IMR-90 (cell line): ENCODE measurements at regions not wholly inside any gene's neighbourhood (a gene's known extent, or its start where the extent isn't known, plus 50 kb on each side); places are given as distances from the start of the nearest gene placed in this dataset.
A peak's percentile ranks its signal among the peaks of the same experiment; 100 is the strongest.

ENCODE experiments used
- ATAC-seq: fragments of 200-7000 bp; cut with Tn5 transposase; 2 replicates; pipeline ENCODE4 v1.9.1; 2020; ENCODE audit warnings: low read depth, mild to moderate bottlenecking, moderate library complexity
- BruUV-seq: library from RNA; stranded (reverse); fragments of 400-500 nt; replicated peaks from 2 replicates; lab custom pipeline; 2021; lab: Mats Ljungman, UMichigan
- CTCF ChIA-PET: fragments of 300-600 bp; formaldehyde crosslinking; extraction: SDS; loops from one replicate; lab custom pipeline; 2021; ENCODE audit warnings: antibody characterized with exemption; lab: Yijun Ruan, JAX
- POLR2A ChIA-PET: fragments of 300-600 bp; sonication (Branson Sonifier 250); formaldehyde crosslinking; loops from one replicate; lab custom pipeline; 2022; ENCODE audit warnings: antibody characterized with exemption; ENCODE audit not compliant: unreplicated experiment; lab: Charles Lee
- DNase-seq: peaks from one replicate; pipeline ENCODE4 v3.0.0; 2013
- H2AFZ ChIP-seq: replicated peaks from 2 replicates; pipeline ENCODE3; 2013; ENCODE audit warnings: low read length, mild to moderate bottlenecking; ENCODE audit not compliant: poor library complexity
- H2AK5ac ChIP-seq: 2 replicates; pipeline ENCODE4 v1.6.1; 2013; ENCODE audit warnings: low read depth, low read length, inconsistent platforms
- H2AK9ac ChIP-seq: replicated peaks from 2 replicates; pipeline ENCODE3; 2013; ENCODE audit warnings: mild to moderate bottlenecking, low read depth, low read length, moderate library complexity; ENCODE audit not compliant: poor library complexity
- H2BK120ac ChIP-seq: 2 replicates; pipeline ENCODE4 v1.6.1; 2013; ENCODE audit warnings: low read depth, low read length, inconsistent platforms
- H2BK15ac ChIP-seq: 3 replicates; pipeline ENCODE4 v1.6.1; 2013; ENCODE audit warnings: low read depth, low read length, inconsistent platforms
- H2BK20ac ChIP-seq: 2 replicates; pipeline ENCODE4 v1.6.1; 2013; ENCODE audit warnings: low read depth, mild to moderate bottlenecking, inconsistent platforms, low read length, moderate library complexity
- H2BK5ac ChIP-seq: 2 replicates; pipeline ENCODE4 v1.6.1; 2013; ENCODE audit warnings: mild to moderate bottlenecking, low read depth, low read length, inconsistent platforms; ENCODE audit not compliant: poor library complexity, severe bottlenecking
- H3K14ac ChIP-seq: replicated peaks from 2 replicates; pipeline ENCODE4 v1.6.1; 2013; ENCODE audit warnings: low read depth, low read length, inconsistent platforms
- H3K18ac ChIP-seq: 2 replicates; pipeline ENCODE4 v1.6.1; 2013; ENCODE audit warnings: low read depth, low read length, control low read depth
- H3K23ac ChIP-seq: 2 replicates; pipeline ENCODE4 v1.6.1; 2013; ENCODE audit warnings: low read depth, low read length, inconsistent platforms
- H3K27ac ChIP-seq: 2 replicates; pipeline ENCODE4 v1.5.1; 2013; ENCODE audit warnings: mild to moderate bottlenecking, control low read depth, low read length; ENCODE audit not compliant: insufficient read depth
- H3K27me3 ChIP-seq: 2 replicates; pipeline ENCODE4 v1.6.1; 2013; ENCODE audit warnings: low read length; ENCODE audit not compliant: control insufficient read depth, insufficient read depth
- H3K36me3 ChIP-seq: 2 replicates; pipeline ENCODE4 v1.6.1; 2013; ENCODE audit warnings: low read length, mixed read lengths; ENCODE audit not compliant: control insufficient read depth, insufficient read depth
- H3K4ac ChIP-seq: 2 replicates; pipeline ENCODE4 v1.6.1; 2013; ENCODE audit warnings: low read depth, low read length, inconsistent platforms
- H3K4me1 ChIP-seq: 2 replicates; pipeline ENCODE4 v1.6.1; 2013; ENCODE audit warnings: low read length, mixed read lengths; ENCODE audit not compliant: control insufficient read depth, insufficient read depth
- H3K4me2 ChIP-seq: 2 replicates; pipeline ENCODE4 v1.6.1; 2013; ENCODE audit warnings: low read depth, mild to moderate bottlenecking, control low read depth, low read length, moderate library complexity
- H3K4me3 ChIP-seq: 2 replicates; pipeline ENCODE4 v1.5.1; 2013; ENCODE audit warnings: low read depth, mild to moderate bottlenecking, control low read depth, low read length, moderate library complexity; ENCODE audit not compliant: insufficient read depth
- H3K56ac ChIP-seq: 2 replicates; pipeline ENCODE4 v1.6.1; 2013; ENCODE audit warnings: low read length, inconsistent platforms; ENCODE audit not compliant: insufficient read depth; ENCODE audit errors: extremely low read depth
- H3K79me1 ChIP-seq, 2 experiments: 2 replicates each; pipeline ENCODE4 v1.6.1; 2013; ENCODE audit warnings: low read length in 2 of 2, inconsistent platforms in 1 of 2, low read depth in 1 of 2
- H3K9ac ChIP-seq: 2 replicates; pipeline ENCODE4 v1.6.1; 2013; ENCODE audit warnings: low read depth, low read length, control low read depth
- H3K9me1 ChIP-seq: 2 replicates; pipeline ENCODE4 v1.6.1; 2013; ENCODE audit warnings: low read length, inconsistent platforms; ENCODE audit not compliant: insufficient read depth
- H3K9me3 ChIP-seq: 2 replicates; pipeline ENCODE4 v1.6.1; 2013; ENCODE audit warnings: low read length; ENCODE audit not compliant: control insufficient read depth, insufficient read depth
- H4K20me1 ChIP-seq: 2 replicates; pipeline ENCODE4 v1.6.1; 2013; ENCODE audit warnings: low read length, inconsistent platforms; ENCODE audit not compliant: insufficient read depth
- H4K5ac ChIP-seq: 2 replicates; pipeline ENCODE4 v1.6.1; 2013; ENCODE audit warnings: mild to moderate bottlenecking, low read depth, low read length, control low read depth
- H4K8ac ChIP-seq, 2 experiments: 2 replicates each; pipeline ENCODE4 v1.6.1; 2013; ENCODE audit warnings: low read depth in 2 of 2, low read length in 2 of 2, control low read depth in 1 of 2, inconsistent platforms in 1 of 2
- H4K91ac ChIP-seq: 2 replicates; pipeline ENCODE4 v1.6.1; 2013; ENCODE audit warnings: low read depth, low read length, inconsistent platforms; ENCODE audit not compliant: insufficient read depth
- BHLHE40 ChIP-seq: fragments of 150-350 bp; IDR thresholded peaks from 2 replicates; pipeline ENCODE4 v1.6.1; 2016; ENCODE audit warnings: mild to moderate bottlenecking, low read depth, low read length
- CEBPB ChIP-seq: IDR thresholded peaks from 2 replicates; pipeline ENCODE4 v1.6.1; 2012; ENCODE audit warnings: low read depth, low read length, improper control_type of control experiment
- CHD1 ChIP-seq: IDR thresholded peaks from 2 replicates; pipeline ENCODE4 v1.6.1; 2012; ENCODE audit warnings: low read depth, low read length, improper control_type of control experiment
- FOS ChIP-seq: fragments of 150-350 bp; IDR thresholded peaks from 2 replicates; pipeline ENCODE4 v1.6.1; 2016; ENCODE audit warnings: low read depth, low read length
- MAFK ChIP-seq: IDR thresholded peaks from 2 replicates; pipeline ENCODE4 v1.6.1; 2012; ENCODE audit warnings: low read depth, low read length, improper control_type of control experiment
- MAZ ChIP-seq: IDR thresholded peaks from 2 replicates; pipeline ENCODE4 v1.6.1; 2012; ENCODE audit warnings: low read depth, mild to moderate bottlenecking, low read length, improper control_type of control experiment, moderate library complexity, borderline replicate concordance
- MXI1 ChIP-seq: IDR thresholded peaks from 2 replicates; pipeline ENCODE4 v1.6.1; 2012; ENCODE audit warnings: low read depth, mild to moderate bottlenecking, low read length, moderate library complexity, borderline replicate concordance
- NFE2L2 ChIP-seq: fragments of 150-350 bp; IDR thresholded peaks from 2 replicates; pipeline ENCODE4 v1.6.1; 2016; ENCODE audit warnings: low read depth, mild to moderate bottlenecking, low read length
- POLR2A ChIP-seq: IDR thresholded peaks from 2 replicates; pipeline ENCODE4 v1.6.1; 2012; ENCODE audit warnings: mild to moderate bottlenecking, low read depth, low read length
- RAD21 ChIP-seq: IDR thresholded peaks from 2 replicates; pipeline ENCODE4 v1.6.1; 2012; ENCODE audit warnings: low read length, improper control_type of control experiment
- RCOR1 ChIP-seq: IDR thresholded peaks from 2 replicates; pipeline ENCODE4 v1.6.1; 2012; ENCODE audit warnings: mild to moderate bottlenecking, low read length, improper control_type of control experiment; ENCODE audit not compliant: insufficient replicate concordance
- RFX5 ChIP-seq: IDR thresholded peaks from 2 replicates; pipeline ENCODE4 v1.8.0; 2012; ENCODE audit warnings: low read depth, mild to moderate bottlenecking, low read length, moderate library complexity
- SMC3 ChIP-seq: fragments of 150-350 bp; IDR thresholded peaks from 2 replicates; pipeline ENCODE4 v1.6.1; 2016; ENCODE audit warnings: low read depth, mild to moderate bottlenecking, antibody characterized with exemption, low read length, moderate library complexity
- WGBS, 2 experiments: methylation state at CpG; one replicate each; pipeline versions ENCODE4 v1.1.5 to v1.1.7; 2013; ENCODE audit warnings: missing lambda C conversion rate in 2 of 2; ENCODE audit not compliant: insufficient read length in 1 of 2; ENCODE audit errors: extremely low coverage in 2 of 2; 5-methylcytosine and 5-hydroxymethylcytosine counted together
- dilution Hi-C: fragments of 300-500 bp; cut with HindIII; formaldehyde crosslinking; loops from one replicate; pipeline ENCODE4 v1.14.3; 2018; ENCODE audit warnings: low sequenced_read_pairs; ENCODE audit not compliant: unreplicated experiment
- in situ Hi-C: fragments of 300-500 bp; cut with MboI; formaldehyde crosslinking; loops from 3 replicates; pipeline ENCODE4 v1.14.3; 2019; ENCODE audit warnings: low sequenced_read_pairs, inconsistent platforms, mixed read lengths
- intact Hi-C: fragments of 100-400 bp; cut with micrococcal nuclease; formaldehyde crosslinking; loops from 2 replicates; pipeline ENCODE4 v1.10.0; 2022
- TF ChIP-seq, protein P1 (sequence below): conservative IDR thresholded peaks from 2 replicates; pipeline ENCODE4 v1.5.1; 2012; ENCODE audit warnings: mild to moderate bottlenecking, low read depth, low read length, improper control_type of control experiment
- TF ChIP-seq, protein P2 (sequence below): fragments of 150-350 bp; IDR thresholded peaks from 2 replicates; pipeline ENCODE4 v1.6.1; 2017; ENCODE audit warnings: mild to moderate bottlenecking, antibody characterized with exemption, low read length, low read depth
- TF ChIP-seq, protein P3 (sequence below): fragments of 150-350 bp; IDR thresholded peaks from 2 replicates; pipeline ENCODE4 v1.6.1; 2016; ENCODE audit warnings: low read depth, mild to moderate bottlenecking, low read length, moderate library complexity, borderline replicate concordance

DNA sequence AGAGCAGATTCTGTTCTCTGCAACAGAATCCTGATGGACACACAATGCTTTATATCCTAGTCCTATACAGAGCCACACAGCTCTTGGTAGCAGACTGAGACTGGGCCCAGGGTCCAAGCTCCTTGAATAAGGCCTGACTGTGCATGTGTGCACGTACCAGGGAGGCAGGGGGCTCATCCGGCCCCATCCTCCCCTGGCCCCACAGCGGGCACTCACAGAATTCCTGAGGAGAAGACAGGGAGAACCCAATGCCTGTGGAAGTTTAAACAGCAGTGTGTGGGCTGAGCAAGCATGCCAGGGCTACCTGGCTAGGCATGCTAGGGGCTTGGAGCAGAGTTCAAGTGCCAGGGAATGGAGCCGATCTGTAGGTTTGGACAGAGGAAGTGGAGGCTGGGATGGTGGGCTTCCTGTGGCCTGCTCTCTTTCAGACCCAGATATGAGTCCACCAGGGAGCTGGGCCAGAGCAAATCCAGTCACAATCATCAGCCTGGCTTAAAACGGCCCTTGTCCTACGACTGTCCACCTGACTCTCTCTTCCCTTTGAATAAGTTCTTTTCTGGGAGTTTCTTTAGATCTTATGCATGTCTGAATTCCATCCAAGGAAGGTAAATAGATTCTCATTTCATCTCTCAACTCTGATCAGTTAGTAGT, 74.0 kb downstream of the MRPL14 start:
- no TSS peak for BruUV-seq
- peak overlapping the region; percentile 62 for H4K91ac ChIP-seq
- no peak overlapping the region for H2AK9ac ChIP-seq
- peak overlapping the region; percentile 70 for H3K4ac ChIP-seq
- peak overlapping the region; percentile 30 to 80; a peak in 3 of 4 replicates for H4K8ac ChIP-seq
- no peak overlapping the region for H3K56ac ChIP-seq
- peak overlapping the region; percentile 85; the same call in 2 of the 3 replicates for H2BK15ac ChIP-seq
- H4K20me1 ChIP-seq, result no peaks in the 10 kb centered on the region
- TF ChIP-seq, protein P1, sequence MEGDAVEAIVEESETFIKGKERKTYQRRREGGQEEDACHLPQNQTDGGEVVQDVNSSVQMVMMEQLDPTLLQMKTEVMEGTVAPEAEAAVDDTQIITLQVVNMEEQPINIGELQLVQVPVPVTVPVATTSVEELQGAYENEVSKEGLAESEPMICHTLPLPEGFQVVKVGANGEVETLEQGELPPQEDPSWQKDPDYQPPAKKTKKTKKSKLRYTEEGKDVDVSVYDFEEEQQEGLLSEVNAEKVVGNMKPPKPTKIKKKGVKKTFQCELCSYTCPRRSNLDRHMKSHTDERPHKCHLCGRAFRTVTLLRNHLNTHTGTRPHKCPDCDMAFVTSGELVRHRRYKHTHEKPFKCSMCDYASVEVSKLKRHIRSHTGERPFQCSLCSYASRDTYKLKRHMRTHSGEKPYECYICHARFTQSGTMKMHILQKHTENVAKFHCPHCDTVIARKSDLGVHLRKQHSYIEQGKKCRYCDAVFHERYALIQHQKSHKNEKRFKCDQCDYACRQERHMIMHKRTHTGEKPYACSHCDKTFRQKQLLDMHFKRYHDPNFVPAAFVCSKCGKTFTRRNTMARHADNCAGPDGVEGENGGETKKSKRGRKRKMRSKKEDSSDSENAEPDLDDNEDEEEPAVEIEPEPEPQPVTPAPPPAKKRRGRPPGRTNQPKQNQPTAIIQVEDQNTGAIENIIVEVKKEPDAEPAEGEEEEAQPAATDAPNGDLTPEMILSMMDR, result no peak
- TF ChIP-seq FOS (no peak), POLR2A (no peak), BHLHE40 (no peak), MAZ (no peak), MAFK (no peak), CEBPB (no peak), RAD21 (no peak), MXI1 (no peak), SMC3 (no peak), RFX5 (no peak), CHD1 (no peak), RCOR1 (no peak), NFE2L2 (no peak)
- TF ChIP-seq, protein P2, sequence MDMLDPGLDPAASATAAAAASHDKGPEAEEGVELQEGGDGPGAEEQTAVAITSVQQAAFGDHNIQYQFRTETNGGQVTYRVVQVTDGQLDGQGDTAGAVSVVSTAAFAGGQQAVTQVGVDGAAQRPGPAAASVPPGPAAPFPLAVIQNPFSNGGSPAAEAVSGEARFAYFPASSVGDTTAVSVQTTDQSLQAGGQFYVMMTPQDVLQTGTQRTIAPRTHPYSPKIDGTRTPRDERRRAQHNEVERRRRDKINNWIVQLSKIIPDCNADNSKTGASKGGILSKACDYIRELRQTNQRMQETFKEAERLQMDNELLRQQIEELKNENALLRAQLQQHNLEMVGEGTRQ, result no peak
- TF ChIP-seq, protein P3, sequence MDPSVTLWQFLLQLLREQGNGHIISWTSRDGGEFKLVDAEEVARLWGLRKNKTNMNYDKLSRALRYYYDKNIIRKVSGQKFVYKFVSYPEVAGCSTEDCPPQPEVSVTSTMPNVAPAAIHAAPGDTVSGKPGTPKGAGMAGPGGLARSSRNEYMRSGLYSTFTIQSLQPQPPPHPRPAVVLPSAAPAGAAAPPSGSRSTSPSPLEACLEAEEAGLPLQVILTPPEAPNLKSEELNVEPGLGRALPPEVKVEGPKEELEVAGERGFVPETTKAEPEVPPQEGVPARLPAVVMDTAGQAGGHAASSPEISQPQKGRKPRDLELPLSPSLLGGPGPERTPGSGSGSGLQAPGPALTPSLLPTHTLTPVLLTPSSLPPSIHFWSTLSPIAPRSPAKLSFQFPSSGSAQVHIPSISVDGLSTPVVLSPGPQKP, result no peak
- peaks cover 0 to 20% of the 10 kb centered on the region in 2 experiments; a peak in 2 of 4 replicates for H3K79me1 ChIP-seq
- peak overlapping the region; percentile 85 for H2BK120ac ChIP-seq
- ChIA-PET POLR2A (interaction anchor here (0.8 kb wide), 1 partner anchor 13 kb away, joined by 3 read pairs; no protein-coding TSS in a partner anchor), CTCF (no interaction called here)
- H3K27me3 ChIP-seq, result no peaks in the 10 kb centered on the region
- H3K9ac ChIP-seq, result no peak overlapping the region
- no peak overlapping the region for H3K4me2 ChIP-seq
- H2AFZ ChIP-seq, result no peak overlapping the region
- H3K36me3 ChIP-seq, result no peaks in the 10 kb centered on the region
- H3K27ac ChIP-seq, result no peak overlapping the region
- H3K9me3 ChIP-seq, result no peaks in the 10 kb centered on the region
- peak overlapping the region; percentile 58; the same call in 1 of the 2 replicates for H3K14ac ChIP-seq
- H2BK20ac ChIP-seq, result peak overlapping the region; percentile 45
- H3K4me3 ChIP-seq, result no peak overlapping the region
- in situ Hi-C loops (no loop called here), intact Hi-C loops (no loop called here), dilution Hi-C loops (no loop called here)
- DNase-seq (no peak), ATAC-seq (no peak)
- no peak overlapping the region for H3K23ac ChIP-seq
- H2BK5ac ChIP-seq, result peak overlapping the region; percentile 10
- H3K9me1 ChIP-seq, result peaks cover 68% of the 10 kb centered on the region
- H2AK5ac ChIP-seq, result peak overlapping the region; percentile 91
- 100% methylated on average over 1 of the region's 6 CpGs; no CpG with 5 or more reads in 1 of the 2 experiments for WGBS, 2 experiments
- H4K5ac ChIP-seq, result no peak overlapping the region
- no peak overlapping the region for H3K18ac ChIP-seq
- H3K4me1 ChIP-seq, result peaks cover 69% of the 10 kb centered on the region
